HK-2 (cell line): ENCODE measurements at regions not wholly inside any gene's neighbourhood (a gene's known extent, or its start where the extent isn't known, plus 50 kb on each side); places are given as distances from the start of the nearest gene placed in this dataset.

ENCODE experiments used
- DNase-seq: peaks from one replicate; pipeline ENCODE4 v3.0.0-alpha.2; 2018; ENCODE audit not compliant: unreplicated experiment

GRCh38 chr19:30898353-30899103, 450.7 kb downstream of the TSHZ3 start:
- no peak for DNase-seq

GRCh38 chr19:30897553-30897952, 451.7 kb downstream of the TSHZ3 start:
- no peak for DNase-seq

- no peak for DNase-seq
These were observed 452.2 kb downstream of the TSHZ3 start for GRCh38 chr19:30897034-30897433.

GRCh38 chr19:30896554-30896953, 452.7 kb downstream of the TSHZ3 start:
- no peak for DNase-seq

DNA sequence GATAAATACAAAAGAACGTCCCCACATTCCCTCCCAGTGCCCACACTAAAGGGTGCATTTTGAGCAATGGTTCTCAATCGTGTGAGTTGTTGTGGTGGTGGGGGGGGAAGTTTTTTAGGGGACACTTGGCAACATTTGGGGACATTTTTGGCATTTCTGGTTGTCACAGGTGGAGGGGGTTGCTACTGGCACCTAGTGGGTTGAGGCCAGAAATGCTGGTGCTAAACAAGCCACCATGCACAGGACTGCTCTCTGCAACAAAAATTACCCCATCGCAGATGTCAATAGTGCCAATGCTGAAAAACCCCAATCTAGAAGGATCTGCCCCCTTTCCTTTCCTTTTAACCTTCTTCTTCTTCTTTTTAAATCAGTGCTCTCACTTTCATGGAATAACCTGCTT, 453.3 kb downstream of the TSHZ3 start:
- no peak for DNase-seq

DNA sequence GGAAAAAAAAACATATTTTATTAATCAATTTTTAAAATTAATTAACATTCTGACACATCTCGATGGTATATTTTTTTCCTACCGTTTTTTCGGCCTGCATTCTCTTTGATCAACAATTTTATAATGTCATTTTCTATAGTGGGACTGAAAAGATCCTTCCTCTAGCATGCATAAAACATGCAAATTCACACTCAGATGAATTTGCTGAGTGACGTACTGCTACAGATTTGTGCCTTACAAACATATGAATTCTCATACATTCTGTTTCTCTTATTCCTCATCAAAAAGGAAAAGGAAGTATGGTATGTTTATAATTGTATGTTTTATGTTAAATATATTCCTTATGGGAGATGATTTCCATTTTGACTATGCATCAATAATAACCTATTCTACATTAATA, 458.2 kb downstream of the TSHZ3 start:
- no peak for DNase-seq

- DNase-seq: no peak
These were observed 459.2 kb downstream of the TSHZ3 start for GRCh38 chr19:30890033-30890432.

DNA sequence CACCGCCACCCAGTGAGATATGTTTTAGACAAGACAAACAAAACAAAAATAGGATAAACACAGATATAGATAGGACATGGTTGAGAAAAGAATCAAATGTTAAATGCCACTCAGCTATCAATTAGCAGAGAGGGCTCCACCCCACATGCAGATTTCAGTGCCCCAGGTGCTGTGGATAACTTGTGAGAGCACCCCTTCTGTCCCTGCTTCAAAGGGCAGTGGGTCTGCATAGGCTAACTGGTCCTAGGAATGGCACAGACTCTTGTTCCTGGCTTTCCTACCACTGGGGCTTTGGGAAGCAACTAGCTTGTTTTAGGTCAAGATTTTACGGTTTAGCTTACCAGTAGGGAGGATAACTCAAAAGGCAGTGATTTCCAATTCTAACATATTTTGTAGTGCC, 460.3 kb downstream of the TSHZ3 start:
- DNase-seq: no peak

DNA sequence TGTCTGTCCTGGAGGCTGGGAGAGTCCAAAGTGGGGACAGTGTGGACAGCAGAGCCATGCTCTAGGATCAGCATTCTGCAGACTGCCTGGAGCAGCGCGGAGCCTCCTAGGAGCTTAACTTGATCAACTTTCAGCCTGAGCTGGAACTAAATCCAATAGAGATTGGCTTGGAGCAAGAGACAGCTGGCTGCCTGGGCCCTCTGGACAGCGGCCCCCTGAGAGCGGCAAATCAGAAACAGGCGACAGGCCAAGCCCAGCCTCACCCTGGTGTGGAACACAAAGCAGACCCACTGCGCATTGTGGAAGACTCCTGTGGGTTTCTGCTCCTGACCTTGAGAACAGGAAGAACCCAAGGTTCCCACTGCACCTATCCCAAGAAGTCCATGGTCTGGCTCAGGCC, 462.2 kb downstream of the TSHZ3 start:
- DNase-seq: no peak

- no peak for DNase-seq
These were observed 463.0 kb downstream of the TSHZ3 start for GRCh38 chr19:30886222-30886621.

DNA sequence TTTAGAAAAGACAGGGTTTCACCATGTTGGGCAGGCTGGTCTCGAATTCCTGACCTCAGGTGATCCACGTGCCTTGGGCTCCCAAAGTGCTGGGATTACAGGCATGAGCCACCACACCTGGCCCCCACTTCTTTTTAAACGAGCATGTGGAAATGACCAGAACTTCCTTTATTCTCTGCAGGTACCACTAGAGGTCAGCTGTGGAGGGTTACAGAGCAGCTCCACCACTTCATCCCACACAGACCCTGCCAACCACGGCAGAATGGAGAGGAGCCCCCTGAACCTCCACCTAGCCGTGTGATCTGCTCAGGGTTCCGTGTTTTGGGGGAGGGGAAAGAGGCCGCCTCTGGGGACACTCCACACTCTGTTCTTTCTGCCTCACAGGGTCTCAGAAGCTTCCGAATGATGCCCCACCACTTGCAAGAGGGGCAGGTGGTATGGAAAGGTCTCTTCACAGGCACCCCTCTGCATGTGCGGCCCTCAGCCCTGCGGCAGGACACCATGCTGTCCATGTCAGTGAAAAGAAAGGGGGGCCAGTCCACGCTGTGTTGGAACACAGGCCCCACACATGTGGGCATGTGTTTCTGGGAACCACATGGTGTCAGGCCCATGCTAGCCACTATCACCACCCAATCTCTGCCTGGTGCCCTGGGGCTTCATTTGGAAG, 465.0 kb downstream of the TSHZ3 start:
- no peak for DNase-seq

- DNase-seq: no peak
These were observed 466.2 kb downstream of the TSHZ3 start for GRCh38 chr19:30883071-30883470.

GRCh38 chr19:30882411-30883005, 466.7 kb downstream of the TSHZ3 start:
- no peak for DNase-seq

GRCh38 chr19:30881930-30882329, 467.3 kb downstream of the TSHZ3 start:
- no peak for DNase-seq

DNA sequence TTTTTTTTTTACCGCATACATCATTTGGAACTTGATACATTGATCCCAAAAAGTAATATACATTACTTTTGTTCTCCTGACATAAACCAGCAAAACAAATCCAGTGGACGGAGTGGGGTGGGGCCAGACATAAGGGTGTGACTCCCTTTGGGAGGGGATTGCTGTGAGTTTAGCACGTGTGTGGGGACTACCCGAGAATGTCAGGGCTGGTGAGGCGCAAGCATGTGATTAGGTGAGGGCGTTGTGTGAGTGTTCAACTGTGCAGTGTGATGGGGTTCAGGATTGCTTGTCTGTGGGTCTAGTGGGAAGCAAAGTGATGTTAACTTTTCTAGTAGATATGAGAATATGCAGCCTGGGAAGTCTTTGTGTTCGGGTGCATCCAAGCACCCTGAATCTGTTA, 468.0 kb downstream of the TSHZ3 start:
- DNase-seq: no peak

DNA sequence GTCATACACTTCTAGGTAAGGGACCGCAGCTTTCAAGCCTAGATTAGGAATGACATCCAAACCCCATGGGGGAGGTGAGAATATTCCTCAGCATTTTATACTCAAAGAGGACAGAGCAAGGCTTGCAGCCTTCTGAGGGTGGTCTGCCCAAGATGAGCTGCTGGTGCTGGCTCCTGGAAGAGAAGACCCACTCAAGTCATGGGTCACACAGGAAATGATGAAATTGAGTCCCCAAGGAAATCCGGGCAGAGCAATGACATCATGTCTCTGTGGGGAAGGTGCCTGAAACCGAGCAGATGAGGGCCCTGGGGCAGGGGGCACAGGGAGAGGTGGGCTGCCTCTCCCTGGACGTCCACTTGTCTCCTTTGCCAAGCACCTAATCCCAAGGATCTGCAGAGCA, 468.7 kb downstream of the TSHZ3 start:
- no peak for DNase-seq

DNA sequence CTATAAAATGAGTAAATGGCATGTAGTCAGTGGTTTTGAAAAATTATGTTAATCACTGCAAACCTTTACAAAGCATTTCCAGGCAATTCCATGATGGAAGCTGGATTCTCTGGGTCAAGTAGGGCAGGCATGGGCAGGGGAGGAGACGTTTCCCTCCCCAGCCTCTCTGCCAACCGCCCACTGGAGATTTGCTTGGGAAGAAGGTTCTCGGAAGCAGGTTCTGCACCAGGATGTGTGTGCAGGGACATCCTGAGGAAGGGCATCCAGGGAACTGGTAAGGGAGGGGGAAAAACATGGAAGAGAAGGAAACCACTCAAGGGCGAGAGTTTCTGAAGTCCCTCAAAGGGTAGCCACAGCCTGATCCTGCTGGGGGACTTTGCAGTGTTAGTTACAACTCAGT, 469.1 kb downstream of the TSHZ3 start:
- no peak for DNase-seq

DNA sequence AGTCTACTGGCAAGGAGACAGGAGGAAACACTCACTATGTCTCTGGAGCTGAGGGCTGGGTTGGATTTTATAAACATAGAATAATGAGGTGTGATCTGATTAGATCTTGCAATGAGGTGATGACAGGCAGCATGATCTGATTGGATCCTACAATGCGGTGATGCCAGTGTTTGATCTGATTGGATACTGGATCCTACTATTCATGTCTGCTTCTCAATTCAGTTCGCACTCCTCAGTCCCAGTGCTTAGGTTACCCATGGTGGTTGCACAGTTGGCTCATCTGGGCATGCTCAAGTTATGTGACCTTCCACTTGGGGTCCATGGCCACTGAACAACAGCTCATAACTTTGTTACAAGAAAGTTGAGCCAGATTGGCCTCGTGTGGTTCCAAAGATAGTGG, 469.5 kb downstream of the TSHZ3 start:
- DNase-seq: no peak

DNA sequence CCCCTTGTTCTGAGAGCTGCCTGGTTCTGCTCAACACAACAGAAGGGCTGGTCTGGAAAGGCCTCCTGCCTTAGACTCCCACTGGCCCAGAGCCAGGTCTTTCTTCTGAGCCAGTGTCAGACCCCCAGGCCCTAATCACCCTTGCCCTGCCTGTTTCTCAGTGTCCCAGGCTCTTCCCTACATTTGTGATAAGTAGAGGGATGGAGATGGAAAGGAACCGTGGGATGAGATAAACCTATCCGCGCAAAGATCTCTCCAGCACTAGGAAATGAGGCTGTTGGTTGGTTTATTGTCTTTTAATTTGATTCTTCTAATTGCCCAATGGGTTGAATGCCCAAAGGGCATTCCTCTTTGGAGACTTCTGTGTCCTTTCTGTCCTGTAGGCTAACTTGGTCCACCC, 470.0 kb downstream of the TSHZ3 start:
- no peak for DNase-seq

- no peak for DNase-seq
These were observed 470.7 kb downstream of the TSHZ3 start for GRCh38 chr19:30878495-30878894.

- DNase-seq: no peak
These were observed 471.5 kb downstream of the TSHZ3 start for GRCh38 chr19:30877661-30878113.

- no peak for DNase-seq
These were observed 475.5 kb downstream of the TSHZ3 start for GRCh38 chr19:30873691-30874090.

GRCh38 chr19:30873003-30873402, 476.2 kb downstream of the TSHZ3 start:
- DNase-seq: no peak
